Mesenchymal stem cell (in vitro differentiated cells and primary cell): ENCODE measurements at regions not wholly inside any gene's neighbourhood (a gene's known extent, or its start where the extent isn't known, plus 50 kb on each side); places are given as distances from the start of the nearest gene placed in this dataset.

Experiments used
- DNase-seq: peaks from one replicate; pipeline ENCODE4 v3.0.0-alpha.2; 2013
- H2AFZ ChIP-seq: one replicate; pipeline ENCODE4 v1.6.1; 2013; ENCODE audit warnings: low read depth, mild to moderate bottlenecking, control low read depth, inconsistent platforms, low read length, moderate library complexity
- H2AK5ac ChIP-seq: 2 replicates; pipeline ENCODE4 v1.6.1; 2013; ENCODE audit warnings: low read length, moderate library complexity, mild to moderate bottlenecking, inconsistent platforms; ENCODE audit not compliant: severe bottlenecking
- H2BK120ac ChIP-seq: one replicate; pipeline ENCODE4 v1.6.1; 2013; ENCODE audit warnings: low read depth, mild to moderate bottlenecking, inconsistent platforms, low read length, moderate library complexity
- H2BK12ac ChIP-seq, 2 experiments: one replicate each; pipeline ENCODE4 v1.6.1; 2013; ENCODE audit warnings: inconsistent platforms in 2 of 2, low read length in 2 of 2, mild to moderate bottlenecking in 2 of 2, moderate library complexity in 2 of 2, control low read depth in 1 of 2
- H2BK15ac ChIP-seq: one replicate; pipeline ENCODE4 v1.6.1; 2013; ENCODE audit warnings: mild to moderate bottlenecking, low read depth, inconsistent platforms; ENCODE audit not compliant: poor library complexity, severe bottlenecking
- H2BK5ac ChIP-seq: 2 replicates; pipeline ENCODE4 v1.6.1; 2013; ENCODE audit warnings: low read depth, mild to moderate bottlenecking, low read length, control low read depth, inconsistent platforms; ENCODE audit not compliant: poor library complexity, severe bottlenecking
- H3K14ac ChIP-seq, 2 experiments: one replicate each; pipeline ENCODE4 v1.6.1; 2013; ENCODE audit warnings: inconsistent platforms in 2 of 2, low read length in 2 of 2, control low read depth in 1 of 2, mild to moderate bottlenecking in 1 of 2, moderate library complexity in 1 of 2
- H3K18ac ChIP-seq, 2 experiments: one replicate each; pipeline ENCODE4 v1.6.1; 2013; ENCODE audit warnings: inconsistent platforms in 2 of 2, low read length in 2 of 2, control low read depth in 1 of 2, low read depth in 1 of 2, mild to moderate bottlenecking in 1 of 2
- H3K23ac ChIP-seq, 2 experiments: one replicate each; pipeline ENCODE4 v1.6.1; 2013; ENCODE audit warnings: inconsistent platforms in 2 of 2, low read length in 2 of 2, mild to moderate bottlenecking in 2 of 2, moderate library complexity in 2 of 2, control low read depth in 1 of 2
- H3K27ac ChIP-seq: 2 replicates; pipeline ENCODE4 v1.5.1; 2013; ENCODE audit warnings: mild to moderate bottlenecking, moderate library complexity, low read length, control low read depth, inconsistent platforms; ENCODE audit not compliant: poor library complexity, severe bottlenecking
- H3K27me3 ChIP-seq, 2 experiments: 2 replicates each; pipeline versions ENCODE4 v1.6.1 to v1.7.0; 2013; ENCODE audit warnings: low read length in 2 of 2, mild to moderate bottlenecking in 2 of 2, moderate library complexity in 2 of 2, control low read depth in 1 of 2, inconsistent platforms in 1 of 2; ENCODE audit not compliant: control insufficient read depth in 1 of 2, insufficient read depth in 1 of 2
- H3K36me3 ChIP-seq, 2 experiments: 2 replicates each; pipeline versions ENCODE4 v1.6.1 to v1.7.0; 2013; ENCODE audit warnings: low read length in 2 of 2, control low read depth in 1 of 2, inconsistent platforms in 1 of 2, low read depth in 1 of 2, mild to moderate bottlenecking in 1 of 2; ENCODE audit not compliant: insufficient read depth in 2 of 2, control insufficient read depth in 1 of 2
- H3K4ac ChIP-seq, 2 experiments: one replicate each; pipeline ENCODE4 v1.6.1; 2013; ENCODE audit warnings: inconsistent platforms in 2 of 2, low read length in 2 of 2, mild to moderate bottlenecking in 2 of 2, moderate library complexity in 2 of 2, control low read depth in 1 of 2, low read depth in 1 of 2
- H3K4me1 ChIP-seq: 2 replicates; pipeline ENCODE4 v1.6.1; 2013; ENCODE audit warnings: low read depth, low read length, control low read depth; ENCODE audit not compliant: control insufficient read depth, insufficient read depth
- H3K4me2 ChIP-seq: 2 replicates; pipeline ENCODE4 v1.6.1; 2013; ENCODE audit warnings: low read length, mild to moderate bottlenecking, inconsistent platforms; ENCODE audit not compliant: poor library complexity, severe bottlenecking
- H3K4me3 ChIP-seq, 2 experiments: 2 replicates each; pipeline versions ENCODE4 v1.5.1 to v1.7.0; 2013; ENCODE audit warnings: low read length in 2 of 2, mild to moderate bottlenecking in 2 of 2, control low read depth in 1 of 2, low read depth in 1 of 2; ENCODE audit not compliant: insufficient read depth in 1 of 2
- H3K79me1 ChIP-seq: replicated peaks from 2 replicates; pipeline ENCODE4 v1.6.1; 2013; ENCODE audit warnings: mild to moderate bottlenecking, control low read depth, low read length, inconsistent platforms; ENCODE audit not compliant: poor library complexity, severe bottlenecking
- H3K9ac ChIP-seq: 2 replicates; pipeline ENCODE4 v1.7.0; 2013; ENCODE audit warnings: mild to moderate bottlenecking, low read length, moderate library complexity
- H3K9me3 ChIP-seq: 2 replicates; pipeline ENCODE4 v1.7.0; 2013; ENCODE audit warnings: mild to moderate bottlenecking, low read length; ENCODE audit not compliant: control insufficient read depth
- H4K8ac ChIP-seq: one replicate; pipeline ENCODE4 v1.6.1; 2013; ENCODE audit warnings: inconsistent platforms, mild to moderate bottlenecking, low read length, moderate library complexity
- H4K91ac ChIP-seq: one replicate; pipeline ENCODE4 v1.6.1; 2013; ENCODE audit warnings: mild to moderate bottlenecking, low read length, inconsistent platforms
- WGBS: methylation state at CpG from one replicate; pipeline ENCODE4 v1.1.7; 2013; ENCODE audit warnings: mixed read lengths; 5-methylcytosine and 5-hydroxymethylcytosine counted together

DNA sequence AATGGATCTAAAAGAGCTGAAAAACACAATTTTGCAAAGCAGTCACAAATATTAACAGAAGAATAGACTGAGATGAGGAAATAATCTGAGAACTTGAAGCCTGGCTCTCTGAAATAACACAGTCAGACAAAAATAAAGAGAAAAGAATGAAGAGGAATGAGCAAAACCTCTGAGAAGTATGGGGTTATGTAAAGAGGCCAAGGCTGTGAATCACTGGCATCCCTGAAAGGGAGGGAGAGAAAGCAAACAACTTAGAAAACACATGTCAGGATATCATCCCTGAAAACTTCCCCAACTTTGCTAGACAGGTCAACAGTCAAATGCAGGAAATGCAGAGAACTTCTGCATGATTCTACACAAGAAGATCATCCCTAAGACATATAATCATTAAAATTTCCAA lies 73.5 kb upstream of the LHCGR start:
- H2BK120ac ChIP-seq: no peak overlapping the region
- no peak overlapping the region for H2BK5ac ChIP-seq
- no peak overlapping the region for H3K4me3 ChIP-seq
- H3K14ac ChIP-seq: no peak overlapping the region
- H3K4me2 ChIP-seq: no peak overlapping the region
- no peak overlapping the region for H3K23ac ChIP-seq
- H3K9me3 ChIP-seq: no peaks in the 10 kb centered on the region
- H3K4me1 ChIP-seq: no peaks in the 10 kb centered on the region
- no peak overlapping the region for H3K27ac ChIP-seq
- H3K9ac ChIP-seq: no peak overlapping the region
- no peak overlapping the region for H2AK5ac ChIP-seq
- H4K91ac ChIP-seq: no peak overlapping the region
- no peak overlapping the region for H3K18ac ChIP-seq
- no peak overlapping the region for H4K8ac ChIP-seq
- no peak overlapping the region for H2BK12ac ChIP-seq
- no peak overlapping the region for H2BK15ac ChIP-seq
- no peak overlapping the region for H3K4ac ChIP-seq
- no peak overlapping the region for H2AFZ ChIP-seq
- no peaks in the 10 kb centered on the region for H3K36me3 ChIP-seq
- H3K79me1 ChIP-seq: no peaks in the 10 kb centered on the region
- H3K27me3 ChIP-seq: no peaks in the 10 kb centered on the region
- DNase-seq: no peak

DNA sequence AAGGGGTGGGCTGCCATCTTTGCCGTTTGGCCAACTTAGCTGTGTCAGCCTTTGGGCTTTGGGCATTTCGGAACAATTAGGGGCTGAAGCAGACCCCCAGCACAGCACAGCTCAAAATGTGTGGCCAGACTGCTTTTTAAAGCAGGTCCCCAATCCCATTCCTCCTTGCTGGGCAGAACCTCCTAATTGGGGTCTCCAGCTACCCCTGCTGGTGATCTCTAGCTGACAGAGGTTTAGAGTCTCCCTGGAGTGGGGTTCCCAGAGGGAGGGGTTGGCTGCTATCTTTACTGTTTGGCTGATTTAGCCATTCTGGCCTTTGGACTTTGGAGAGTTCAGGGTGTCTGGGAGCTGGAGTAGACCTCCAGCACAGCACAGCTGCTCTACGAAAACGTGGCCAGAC lies 71.5 kb upstream of the LHCGR start:
- 82% methylated on average over 4 of the region's 4 CpGs for WGBS
- Histone ChIP-seq H3K18ac (no peak overlapping the region), H3K23ac (no peak overlapping the region), H3K4ac (no peak overlapping the region), H3K36me3 (no peaks in the 10 kb centered on the region), H3K27ac (no peak overlapping the region), H3K27me3 (no peaks in the 10 kb centered on the region), H3K9ac (no peak overlapping the region), H2AK5ac (no peak overlapping the region), H4K8ac (no peak overlapping the region), H2BK15ac (no peak overlapping the region), H2BK5ac (no peak overlapping the region), H3K9me3 (no peaks in the 10 kb centered on the region), H3K79me1 (no peaks in the 10 kb centered on the region), H3K14ac (no peak overlapping the region), H2AFZ (no peak overlapping the region), H3K4me1 (no peaks in the 10 kb centered on the region), H2BK12ac (no peak overlapping the region), H2BK120ac (no peak overlapping the region), H4K91ac (no peak overlapping the region), H3K4me3 (no peak overlapping the region), H3K4me2 (no peak overlapping the region)
- DNase-seq: no peak

DNA sequence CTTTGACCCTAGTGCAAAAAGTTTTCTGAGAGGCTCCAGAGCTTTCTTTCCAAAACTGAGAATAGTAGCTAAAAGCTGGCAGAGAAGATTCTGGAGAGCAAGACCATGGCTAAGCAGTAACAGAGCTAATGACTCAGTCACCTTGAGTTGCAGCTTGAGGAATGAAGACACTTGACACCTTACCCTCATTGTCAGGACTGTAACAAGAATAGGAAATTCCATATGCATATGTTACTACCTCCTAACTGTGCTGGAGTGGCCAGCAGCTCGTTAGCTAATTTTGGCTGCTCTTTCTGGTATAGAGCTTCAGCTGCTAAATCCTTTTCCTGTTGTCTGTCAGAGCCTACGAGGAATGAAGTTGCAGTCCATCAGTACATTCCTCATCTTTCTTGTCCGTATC lies 68.6 kb upstream of the LHCGR start:
- H3K36me3 ChIP-seq: no peaks in the 10 kb centered on the region
- 52% methylated on average over 3 of the region's 3 CpGs for WGBS
- H3K9ac ChIP-seq: no peak overlapping the region
- H4K8ac ChIP-seq: no peak overlapping the region
- no peak overlapping the region for H3K4me3 ChIP-seq
- H2BK120ac ChIP-seq: no peak overlapping the region
- H3K27ac ChIP-seq: no peak overlapping the region
- H2AK5ac ChIP-seq: no peak overlapping the region
- no peaks in the 10 kb centered on the region for H3K9me3 ChIP-seq
- H2BK12ac ChIP-seq: no peak overlapping the region
- H2BK15ac ChIP-seq: no peak overlapping the region
- no peak overlapping the region for H3K4ac ChIP-seq
- H3K14ac ChIP-seq: no peak overlapping the region
- H3K79me1 ChIP-seq: no peaks in the 10 kb centered on the region
- no peak overlapping the region for H3K18ac ChIP-seq
- H2AFZ ChIP-seq: no peak overlapping the region
- no peak for DNase-seq
- no peak overlapping the region for H3K4me2 ChIP-seq
- no peak overlapping the region for H4K91ac ChIP-seq
- H3K23ac ChIP-seq: no peak overlapping the region
- H3K4me1 ChIP-seq: no peaks in the 10 kb centered on the region
- H3K27me3 ChIP-seq: no peaks in the 10 kb centered on the region
- no peak overlapping the region for H2BK5ac ChIP-seq

DNA sequence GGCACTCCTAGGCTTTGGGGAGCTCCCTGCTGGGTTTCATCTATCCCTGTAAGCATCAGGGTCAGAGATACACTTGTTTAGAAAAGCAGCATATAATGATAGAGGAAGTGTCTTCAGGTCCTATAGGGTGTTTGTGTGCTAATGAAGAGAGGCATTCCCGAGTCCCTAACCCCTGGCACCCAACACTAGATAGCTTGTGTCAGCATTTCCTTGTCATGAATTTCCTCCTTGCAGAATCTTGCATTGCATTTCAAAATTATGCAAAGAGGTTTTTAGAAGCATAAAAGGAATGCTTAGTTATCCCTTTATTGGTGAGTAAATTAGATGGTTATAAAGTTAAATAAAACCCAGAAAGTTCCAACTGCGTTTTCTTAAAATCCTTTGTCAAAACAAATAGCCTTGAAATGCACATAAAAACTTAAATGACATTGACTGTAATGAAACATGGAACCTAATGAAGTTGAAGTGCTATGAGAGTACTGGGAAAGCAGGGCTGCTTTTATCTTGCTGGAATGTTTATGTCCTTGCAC lies 63.7 kb upstream of the LHCGR start:
- no peaks in the 10 kb centered on the region for H3K36me3 ChIP-seq
- H3K9ac ChIP-seq: no peak overlapping the region
- H3K14ac ChIP-seq: no peak overlapping the region
- H3K27me3 ChIP-seq: no peaks in the 10 kb centered on the region
- no peak overlapping the region for H3K4ac ChIP-seq
- H3K4me3 ChIP-seq: no peak overlapping the region
- 40% methylated on average over 1 of the region's 2 CpGs for WGBS
- no peak overlapping the region for H3K27ac ChIP-seq
- no peak overlapping the region for H2AK5ac ChIP-seq
- no peaks in the 10 kb centered on the region for H3K79me1 ChIP-seq
- H2AFZ ChIP-seq: no peak overlapping the region
- no peaks in the 10 kb centered on the region for H3K9me3 ChIP-seq
- no peak overlapping the region for H3K18ac ChIP-seq
- no peak overlapping the region for H3K23ac ChIP-seq
- H2BK120ac ChIP-seq: no peak overlapping the region
- no peak overlapping the region for H2BK12ac ChIP-seq
- no peak overlapping the region for H3K4me2 ChIP-seq
- no peak overlapping the region for H2BK5ac ChIP-seq
- no peaks in the 10 kb centered on the region for H3K4me1 ChIP-seq
- no peak overlapping the region for H2BK15ac ChIP-seq
- no peak overlapping the region for H4K8ac ChIP-seq
- no peak overlapping the region for H4K91ac ChIP-seq
- no peak for DNase-seq
